Left lobe of liver (tissue), 2 donors: ENCODE measurements at regions not wholly inside any gene's neighbourhood (a gene's known extent, or its start where the extent isn't known, plus 50 kb on each side); places are given as distances from the start of the nearest gene placed in this dataset.

Source experiments
- ATAC-seq: fragments of 200-7000 bp; cut with Tn5 transposase; one replicate; pipeline ENCODE4 v1.9.1; 2020; ENCODE audit warnings: mild to moderate bottlenecking, moderate library complexity
- DNase-seq: peaks from one replicate; pipeline ENCODE4 v3.0.0-alpha.2; 2020; ENCODE audit warnings: low spot score
- donor health status: DM: no; HTN: no; CAD: no; lungs with moderate emphysema.
- donor health status: DM: no; HTN: yes; CAD: no.

GRCh38 chr2:41958775-41959174 lies 89.0 kb upstream of the PKDCC start:
- ATAC-seq (no peak), DNase-seq (no peak)

GRCh38 chr2:41959760-41960159 lies 88.1 kb upstream of the PKDCC start:
- ATAC-seq, result no peak
- DNase-seq, result no peak

- ATAC-seq (no peak), DNase-seq (no peak)
These were observed 84.7 kb upstream of the PKDCC start for GRCh38 chr2:41962922-41963622.

- DNase-seq, result peak; percentile 66
These were observed 83.9 kb upstream of the PKDCC start for GRCh38 chr2:41963661-41964525.

GRCh38 chr2:41965173-41965908 lies 82.5 kb upstream of the PKDCC start:
- DNase-seq (no peak), ATAC-seq (no peak)

More at GRCh38 chr2:41963661-41964525, 83.9 kb upstream of the PKDCC start:
- peak; percentile 75 for ATAC-seq

GRCh38 chr2:41965909-41966295 lies 81.9 kb upstream of the PKDCC start:
- DNase-seq (peak; percentile 76), ATAC-seq (peak; percentile 80)

GRCh38 chr2:41966431-41966893 lies 81.4 kb upstream of the PKDCC start:
- DNase-seq (peak; percentile 69), ATAC-seq (peak; percentile 61)

- ATAC-seq (no peak), DNase-seq (no peak)
These were observed 80.9 kb upstream of the PKDCC start for GRCh38 chr2:41966920-41967319.

GRCh38 chr2:41967476-41968181 lies 80.2 kb upstream of the PKDCC start:
- no peak for DNase-seq
- ATAC-seq, result no peak

- no peak for DNase-seq
- no peak for ATAC-seq
These were observed 79.6 kb upstream of the PKDCC start for GRCh38 chr2:41968182-41968578.

- ATAC-seq (no peak), DNase-seq (no peak)
These were observed 76.7 kb upstream of the PKDCC start for GRCh38 chr2:41970988-41971660.

GRCh38 chr2:41972179-41972578 lies 75.6 kb upstream of the PKDCC start:
- ATAC-seq (no peak), DNase-seq (no peak)

- ATAC-seq, result no peak
- no peak for DNase-seq
These were observed 75.0 kb upstream of the PKDCC start for GRCh38 chr2:41972819-41973218.

GRCh38 chr2:41973871-41974270 lies 74.0 kb upstream of the PKDCC start:
- ATAC-seq (no peak), DNase-seq (no peak)

GRCh38 chr2:41981417-41981816 lies 66.4 kb upstream of the PKDCC start:
- ATAC-seq (no peak), DNase-seq (no peak)

- ATAC-seq (no peak), DNase-seq (no peak)
These were observed 62.2 kb upstream of the PKDCC start for GRCh38 chr2:41985573-41986095.

GRCh38 chr2:41989501-41990180 lies 58.2 kb upstream of the PKDCC start:
- DNase-seq (no peak), ATAC-seq (no peak)

- ATAC-seq (no peak), DNase-seq (no peak)
These were observed 57.6 kb upstream of the PKDCC start for GRCh38 chr2:41990245-41990644.

- DNase-seq (no peak), ATAC-seq (no peak)
These were observed 57.1 kb upstream of the PKDCC start for GRCh38 chr2:41990688-41991087.
